WTC11 (cell line): ENCODE measurements at regions not wholly inside any gene's neighbourhood (a gene's known extent, or its start where the extent isn't known, plus 50 kb on each side); places are given as distances from the start of the nearest gene placed in this dataset.

Experiments used
- GABPB1 ChIP-seq: sonication (generic); formaldehyde crosslinking; IDR thresholded peaks from 2 replicates; pipeline ENCODE4 v1.8.1; 2023; ENCODE audit warnings: mild to moderate bottlenecking, missing genetic modification reagents
- SP1 ChIP-seq: sonication (generic); formaldehyde crosslinking; conservative IDR thresholded peaks from 2 replicates; pipeline ENCODE4 v1.8.1; 2022; ENCODE audit warnings: missing genetic modification reagents
- TF ChIP-seq, protein P1 (sequence below): fragments of 200-600 bp; IDR thresholded peaks from 2 replicates; pipeline ENCODE4 v1.8.0; 2022; ENCODE audit warnings: antibody characterized with exemption
- TF ChIP-seq, protein P2 (sequence below): sonication (generic); formaldehyde crosslinking; IDR thresholded peaks from 2 replicates; pipeline ENCODE4 v1.8.1; 2022; ENCODE audit warnings: low read depth, missing genetic modification reagents, borderline replicate concordance
- TF ChIP-seq, protein P3 (sequence below): sonication (generic); formaldehyde crosslinking; IDR thresholded peaks from 2 replicates; pipeline ENCODE4 v1.8.0; 2022; ENCODE audit warnings: mild to moderate bottlenecking, missing genetic modification reagents
- TF ChIP-seq, protein P4 (sequence below): sonication (generic); formaldehyde crosslinking; IDR thresholded peaks from 2 replicates; pipeline ENCODE4 v1.8.0; 2022; ENCODE audit warnings: mild to moderate bottlenecking, missing genetic modification reagents
- TF ChIP-seq, protein P5 (sequence below): sonication (generic); formaldehyde crosslinking; IDR thresholded peaks from 2 replicates; pipeline ENCODE4 v1.8.1; 2022; ENCODE audit warnings: low read depth, mild to moderate bottlenecking, moderate library complexity, missing genetic modification reagents, borderline replicate concordance

DNA sequence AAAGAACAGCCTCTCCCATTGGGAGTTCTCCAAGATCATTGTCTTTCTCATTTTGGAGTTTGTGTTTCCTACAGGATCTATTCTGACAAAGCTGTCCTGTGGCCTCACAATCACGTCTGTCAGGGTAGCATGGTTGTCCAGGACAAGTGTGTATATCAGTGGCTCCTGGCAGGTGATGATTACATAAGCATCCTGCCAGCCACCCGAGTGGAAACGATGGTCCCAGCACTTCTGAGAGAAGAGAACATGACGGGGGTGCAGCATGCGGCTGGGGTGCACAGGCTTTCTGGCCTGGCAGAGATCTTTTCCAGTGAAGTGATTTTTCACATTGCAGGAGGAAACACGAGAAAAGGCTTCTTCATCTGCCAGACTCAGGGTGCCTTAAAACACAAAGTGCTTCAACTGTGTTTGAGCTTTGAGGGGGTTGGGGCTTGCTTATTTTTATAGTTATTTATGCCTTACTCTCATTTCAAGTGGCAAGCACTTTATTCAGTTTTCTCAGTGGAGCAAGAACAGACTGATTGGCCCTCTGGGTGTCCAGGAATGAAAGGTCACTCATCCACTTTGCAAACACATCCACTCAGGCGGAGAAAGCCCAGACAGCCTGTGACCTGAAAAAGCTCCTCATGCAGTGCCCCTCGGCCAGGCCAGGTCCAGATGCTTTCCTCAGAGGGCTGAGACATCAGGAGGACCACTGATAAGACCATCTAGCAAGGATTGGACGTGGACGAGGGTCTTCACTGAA, 186.0 kb downstream of the DUSP10 start:
- TF ChIP-seq, protein P1, sequence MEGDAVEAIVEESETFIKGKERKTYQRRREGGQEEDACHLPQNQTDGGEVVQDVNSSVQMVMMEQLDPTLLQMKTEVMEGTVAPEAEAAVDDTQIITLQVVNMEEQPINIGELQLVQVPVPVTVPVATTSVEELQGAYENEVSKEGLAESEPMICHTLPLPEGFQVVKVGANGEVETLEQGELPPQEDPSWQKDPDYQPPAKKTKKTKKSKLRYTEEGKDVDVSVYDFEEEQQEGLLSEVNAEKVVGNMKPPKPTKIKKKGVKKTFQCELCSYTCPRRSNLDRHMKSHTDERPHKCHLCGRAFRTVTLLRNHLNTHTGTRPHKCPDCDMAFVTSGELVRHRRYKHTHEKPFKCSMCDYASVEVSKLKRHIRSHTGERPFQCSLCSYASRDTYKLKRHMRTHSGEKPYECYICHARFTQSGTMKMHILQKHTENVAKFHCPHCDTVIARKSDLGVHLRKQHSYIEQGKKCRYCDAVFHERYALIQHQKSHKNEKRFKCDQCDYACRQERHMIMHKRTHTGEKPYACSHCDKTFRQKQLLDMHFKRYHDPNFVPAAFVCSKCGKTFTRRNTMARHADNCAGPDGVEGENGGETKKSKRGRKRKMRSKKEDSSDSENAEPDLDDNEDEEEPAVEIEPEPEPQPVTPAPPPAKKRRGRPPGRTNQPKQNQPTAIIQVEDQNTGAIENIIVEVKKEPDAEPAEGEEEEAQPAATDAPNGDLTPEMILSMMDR = no peak
- TF ChIP-seq GABPB1 (CRISPR knock-in tag) (no peak), SP1 (CRISPR knock-in tag) (no peak)
- TF ChIP-seq, protein P2, sequence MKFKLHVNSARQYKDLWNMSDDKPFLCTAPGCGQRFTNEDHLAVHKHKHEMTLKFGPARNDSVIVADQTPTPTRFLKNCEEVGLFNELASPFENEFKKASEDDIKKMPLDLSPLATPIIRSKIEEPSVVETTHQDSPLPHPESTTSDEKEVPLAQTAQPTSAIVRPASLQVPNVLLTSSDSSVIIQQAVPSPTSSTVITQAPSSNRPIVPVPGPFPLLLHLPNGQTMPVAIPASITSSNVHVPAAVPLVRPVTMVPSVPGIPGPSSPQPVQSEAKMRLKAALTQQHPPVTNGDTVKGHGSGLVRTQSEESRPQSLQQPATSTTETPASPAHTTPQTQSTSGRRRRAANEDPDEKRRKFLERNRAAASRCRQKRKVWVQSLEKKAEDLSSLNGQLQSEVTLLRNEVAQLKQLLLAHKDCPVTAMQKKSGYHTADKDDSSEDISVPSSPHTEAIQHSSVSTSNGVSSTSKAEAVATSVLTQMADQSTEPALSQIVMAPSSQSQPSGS (CRISPR knock-in tag) = no peak
- TF ChIP-seq, protein P3, sequence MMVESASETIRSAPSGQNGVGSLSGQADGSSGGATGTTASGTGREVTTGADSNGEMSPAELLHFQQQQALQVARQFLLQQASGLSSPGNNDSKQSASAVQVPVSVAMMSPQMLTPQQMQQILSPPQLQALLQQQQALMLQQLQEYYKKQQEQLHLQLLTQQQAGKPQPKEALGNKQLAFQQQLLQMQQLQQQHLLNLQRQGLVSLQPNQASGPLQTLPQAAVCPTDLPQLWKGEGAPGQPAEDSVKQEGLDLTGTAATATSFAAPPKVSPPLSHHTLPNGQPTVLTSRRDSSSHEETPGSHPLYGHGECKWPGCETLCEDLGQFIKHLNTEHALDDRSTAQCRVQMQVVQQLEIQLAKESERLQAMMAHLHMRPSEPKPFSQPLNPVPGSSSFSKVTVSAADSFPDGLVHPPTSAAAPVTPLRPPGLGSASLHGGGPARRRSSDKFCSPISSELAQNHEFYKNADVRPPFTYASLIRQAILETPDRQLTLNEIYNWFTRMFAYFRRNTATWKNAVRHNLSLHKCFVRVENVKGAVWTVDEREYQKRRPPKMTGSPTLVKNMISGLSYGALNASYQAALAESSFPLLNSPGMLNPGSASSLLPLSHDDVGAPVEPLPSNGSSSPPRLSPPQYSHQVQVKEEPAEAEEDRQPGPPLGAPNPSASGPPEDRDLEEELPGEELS (CRISPR knock-in tag) = no peak
- TF ChIP-seq, protein P4, sequence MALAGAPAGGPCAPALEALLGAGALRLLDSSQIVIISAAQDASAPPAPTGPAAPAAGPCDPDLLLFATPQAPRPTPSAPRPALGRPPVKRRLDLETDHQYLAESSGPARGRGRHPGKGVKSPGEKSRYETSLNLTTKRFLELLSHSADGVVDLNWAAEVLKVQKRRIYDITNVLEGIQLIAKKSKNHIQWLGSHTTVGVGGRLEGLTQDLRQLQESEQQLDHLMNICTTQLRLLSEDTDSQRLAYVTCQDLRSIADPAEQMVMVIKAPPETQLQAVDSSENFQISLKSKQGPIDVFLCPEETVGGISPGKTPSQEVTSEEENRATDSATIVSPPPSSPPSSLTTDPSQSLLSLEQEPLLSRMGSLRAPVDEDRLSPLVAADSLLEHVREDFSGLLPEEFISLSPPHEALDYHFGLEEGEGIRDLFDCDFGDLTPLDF (CRISPR knock-in tag) = no peak
- TF ChIP-seq, protein P5, sequence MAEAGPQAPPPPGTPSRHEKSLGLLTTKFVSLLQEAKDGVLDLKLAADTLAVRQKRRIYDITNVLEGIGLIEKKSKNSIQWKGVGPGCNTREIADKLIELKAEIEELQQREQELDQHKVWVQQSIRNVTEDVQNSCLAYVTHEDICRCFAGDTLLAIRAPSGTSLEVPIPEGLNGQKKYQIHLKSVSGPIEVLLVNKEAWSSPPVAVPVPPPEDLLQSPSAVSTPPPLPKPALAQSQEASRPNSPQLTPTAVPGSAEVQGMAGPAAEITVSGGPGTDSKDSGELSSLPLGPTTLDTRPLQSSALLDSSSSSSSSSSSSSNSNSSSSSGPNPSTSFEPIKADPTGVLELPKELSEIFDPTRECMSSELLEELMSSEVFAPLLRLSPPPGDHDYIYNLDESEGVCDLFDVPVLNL = no peak
